HG02610 (cell line): ENCODE measurements at regions not wholly inside any gene's neighbourhood (a gene's known extent, or its start where the extent isn't known, plus 50 kb on each side); places are given as distances from the start of the nearest gene placed in this dataset.

Source experiments
- ATAC-seq: cut with Tn5 transposase; IDR thresholded peaks from one replicate; pipeline ENCODE4 v1.9.1; 2021; ENCODE audit warnings: mild to moderate bottlenecking, moderate library complexity; ENCODE audit not compliant: unreplicated experiment

- no peak for ATAC-seq
Observed at GRCh38 chr6:43838276-43839036, 68.4 kb downstream of the VEGFA start.

- no peak for ATAC-seq
Observed at GRCh38 chr6:43837507-43837906, 67.5 kb downstream of the VEGFA start.

GRCh38 chr6:43836507-43837240 is 66.7 kb downstream of the VEGFA start:
- no peak for ATAC-seq
